DND-41 (cell line): ENCODE measurements at regions not wholly inside any gene's neighbourhood (a gene's known extent, or its start where the extent isn't known, plus 50 kb on each side); places are given as distances from the start of the nearest gene placed in this dataset.

ENCODE experiments used
- ATAC-seq: fragments of 200-7000 bp; cut with Tn5 transposase; 3 replicates; pipeline ENCODE4 v1.9.1; 2021; ENCODE audit warnings: low read depth; ENCODE audit not compliant: insufficient read depth
- DNase-seq: peaks from one replicate; pipeline ENCODE4 v3.0.0-alpha.2; 2020
- H2AFZ ChIP-seq: 2 replicates; pipeline ENCODE4 v1.6.0; 2012; ENCODE audit warnings: low read depth, low read length
- H3K27ac ChIP-seq: 2 replicates; pipeline ENCODE4 v1.5.1; 2012; ENCODE audit warnings: low read length, inconsistent platforms
- H3K27me3 ChIP-seq: fragments of 200-600 bp; sonication (generic); 2 replicates; pipeline ENCODE4 v1.6.0; 2012; ENCODE audit warnings: low read length, mild to moderate bottlenecking, inconsistent platforms; ENCODE audit not compliant: insufficient read depth, poor library complexity
- H3K36me3 ChIP-seq: 2 replicates; pipeline ENCODE4 v1.5.1; 2012; ENCODE audit warnings: low read length, inconsistent platforms; ENCODE audit not compliant: insufficient read depth
- H3K4me1 ChIP-seq: 2 replicates; pipeline ENCODE4 v1.5.1; 2012; ENCODE audit warnings: mild to moderate bottlenecking, low read length; ENCODE audit not compliant: insufficient read depth
- H3K4me2 ChIP-seq: 2 replicates; pipeline ENCODE4 v1.6.0; 2012; ENCODE audit warnings: mild to moderate bottlenecking, moderate library complexity, low read length, inconsistent platforms; ENCODE audit not compliant: insufficient read depth
- H3K4me3 ChIP-seq, 2 experiments: fragments of 200-600 bp in 1 of 2; shearing (Covaris generic) in 1 of 2; 2 replicates each; pipeline ENCODE4 v1.5.1; 2012 to 2016; ENCODE audit warnings: inconsistent platforms in 2 of 2, low read length in 2 of 2, mild to moderate bottlenecking in 2 of 2, low read depth in 1 of 2, moderate library complexity in 1 of 2
- H3K79me2 ChIP-seq: 2 replicates; pipeline ENCODE4 v1.6.0; 2012; ENCODE audit warnings: low read length, inconsistent platforms; ENCODE audit not compliant: insufficient read depth
- H3K9ac ChIP-seq: 2 replicates; pipeline ENCODE4 v1.6.0; 2012; ENCODE audit warnings: low read depth, mild to moderate bottlenecking, inconsistent platforms, low read length, moderate library complexity
- H3K9me3 ChIP-seq: 2 replicates; pipeline ENCODE4 v1.5.1; 2012; ENCODE audit warnings: low read length, moderate library complexity, mild to moderate bottlenecking, inconsistent platforms; ENCODE audit not compliant: insufficient read depth, severe bottlenecking
- H4K20me1 ChIP-seq: 2 replicates; pipeline ENCODE4 v1.6.0; 2012; ENCODE audit warnings: low read length; ENCODE audit not compliant: insufficient read depth
- CTCF ChIP-seq: IDR thresholded peaks from 2 replicates; pipeline ENCODE4 v1.5.1; 2012; ENCODE audit warnings: borderline replicate concordance, low read length, moderate library complexity, mild to moderate bottlenecking; ENCODE audit not compliant: poor library complexity, severe bottlenecking; ENCODE audit errors: extremely low read depth
- EZH2 ChIP-seq: IDR thresholded peaks from 3 replicates; pipeline ENCODE4 v1.6.1; 2012; ENCODE audit warnings: borderline replicate concordance, low read depth, mild to moderate bottlenecking, moderate library complexity, low read length, inconsistent platforms; ENCODE audit not compliant: severe bottlenecking

DNA sequence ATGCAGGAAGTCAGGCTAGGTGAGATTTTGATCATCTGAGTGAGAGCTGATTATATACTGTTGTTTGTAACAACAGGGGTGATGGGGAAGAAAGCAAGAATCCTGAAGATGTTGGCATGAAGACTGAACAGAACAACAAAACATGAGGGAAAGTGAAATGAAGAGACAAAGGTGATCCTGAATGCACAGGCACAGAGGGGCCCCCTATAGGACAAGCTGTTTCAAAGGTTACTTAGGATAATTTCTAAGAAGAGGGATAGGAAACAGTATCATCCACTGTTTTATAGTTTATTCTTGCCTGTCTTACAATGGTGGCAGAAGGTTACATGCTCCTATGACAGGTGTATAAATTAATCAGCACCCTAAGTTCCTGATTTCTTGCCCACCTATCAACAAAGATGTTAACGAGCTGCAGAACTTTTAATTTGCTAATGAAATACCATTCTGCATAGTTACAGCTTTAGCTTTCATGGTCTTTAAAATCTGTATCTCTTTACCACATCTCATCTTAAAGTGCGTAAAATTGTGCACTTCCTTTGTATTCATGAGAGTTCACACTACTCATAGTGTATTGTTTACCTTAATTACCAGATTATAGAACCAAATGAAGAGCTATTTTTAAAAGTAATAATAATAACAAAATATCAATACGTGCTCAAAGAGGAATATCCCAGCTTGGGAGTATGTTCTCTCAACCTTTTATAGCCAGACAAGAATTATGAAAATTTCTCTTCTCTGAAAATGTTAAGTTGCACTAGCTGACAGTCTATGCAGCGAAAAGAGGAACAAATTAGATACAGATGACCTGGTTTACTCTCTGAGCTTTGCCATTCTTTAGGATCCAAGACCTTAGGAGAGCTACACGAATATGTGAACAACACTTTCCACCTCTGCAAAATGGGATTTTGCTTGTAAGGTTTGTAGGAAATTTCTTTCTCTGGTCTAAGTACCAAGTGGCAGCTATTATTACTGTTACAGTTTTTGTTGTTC is 192.5 kb downstream of the EDN1 start:
- Histone ChIP-seq H3K4me3 (no peak overlapping the region), H3K27ac (no peak overlapping the region), H3K9me3 (no peaks in the 10 kb centered on the region), H4K20me1 (no peaks in the 10 kb centered on the region), H3K79me2 (no peaks in the 10 kb centered on the region), H2AFZ (no peak overlapping the region), H3K9ac (no peak overlapping the region), H3K4me2 (no peak overlapping the region), H3K36me3 (no peaks in the 10 kb centered on the region), H3K27me3 (no peaks in the 10 kb centered on the region), H3K4me1 (no peaks in the 10 kb centered on the region)
- no peak for TF ChIP-seq CTCF
- TF ChIP-seq EZH2 = no peak
- ATAC-seq = no peak
- DNase-seq = no peak

GRCh38 chr6:12483712-12484111 is 193.6 kb downstream of the EDN1 start:
- Histone ChIP-seq H4K20me1 (no peaks in the 10 kb centered on the region), H3K27ac (no peak overlapping the region), H3K4me1 (no peaks in the 10 kb centered on the region), H2AFZ (no peak overlapping the region), H3K27me3 (no peaks in the 10 kb centered on the region), H3K79me2 (no peaks in the 10 kb centered on the region), H3K9me3 (no peaks in the 10 kb centered on the region), H3K9ac (no peak overlapping the region), H3K4me2 (no peak overlapping the region), H3K36me3 (no peaks in the 10 kb centered on the region), H3K4me3 (no peak overlapping the region)
- ATAC-seq (no peak), DNase-seq (no peak)
- TF ChIP-seq EZH2 = no peak
- TF ChIP-seq CTCF = no peak

DNA sequence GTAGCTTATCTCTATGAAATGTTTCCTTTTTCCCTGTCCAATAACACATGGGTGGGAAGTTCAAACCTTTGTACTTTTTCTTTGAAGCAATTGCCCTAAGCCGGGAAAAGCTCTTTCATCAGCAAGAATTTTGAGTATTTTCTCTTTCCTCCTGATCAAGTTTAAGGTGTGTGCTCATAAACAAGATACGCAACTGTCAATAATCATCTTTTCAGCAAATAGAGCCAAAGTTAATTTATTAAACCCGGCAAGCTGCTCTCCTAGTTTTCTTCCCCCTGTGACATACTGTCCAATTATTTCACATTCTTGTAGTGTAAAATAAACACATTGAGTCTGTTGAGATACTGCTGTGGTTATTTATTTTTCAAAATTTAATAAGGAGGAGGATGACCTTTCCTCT is 194.4 kb downstream of the EDN1 start:
- Histone ChIP-seq H2AFZ (no peak overlapping the region), H3K27me3 (no peaks in the 10 kb centered on the region), H3K36me3 (no peaks in the 10 kb centered on the region), H3K4me3 (no peak overlapping the region), H3K79me2 (no peaks in the 10 kb centered on the region), H4K20me1 (no peaks in the 10 kb centered on the region), H3K9ac (no peak overlapping the region), H3K4me1 (no peaks in the 10 kb centered on the region), H3K4me2 (no peak overlapping the region), H3K27ac (no peak overlapping the region), H3K9me3 (no peaks in the 10 kb centered on the region)
- ATAC-seq = no peak
- no peak for DNase-seq
- TF ChIP-seq CTCF (no peak), EZH2 (no peak)
